Thoracic aorta (tissue), 2 donors: ENCODE measurements at regions not wholly inside any gene's neighbourhood (a gene's known extent, or its start where the extent isn't known, plus 50 kb on each side); places are given as distances from the start of the nearest gene placed in this dataset.

Experiments used
- ATAC-seq: fragments of 150-250 bp; one replicate; pipeline ENCODE4 v1.8.0; 2017; ENCODE audit warnings: low read depth; ENCODE audit not compliant: insufficient number of reproducible peaks, low FRiP score
- DNase-seq: peaks from one replicate; pipeline ENCODE4 v3.0.0-alpha.2; 2020; ENCODE audit warnings: low spot score
- H3K27ac ChIP-seq, 2 donors: fragments of 200-600 bp; sonication (generic); 1 replicate in 1 of 2; 2 replicates in 1 of 2; pipeline ENCODE4 v1.5.1; 2016; ENCODE audit warnings: mild to moderate bottlenecking in 2 of 2, moderate library complexity in 2 of 2
- H3K27me3 ChIP-seq: fragments of 200-600 bp; sonication (generic); replicated peaks from 2 replicates; pipeline ENCODE4 v1.6.0; 2016; ENCODE audit warnings: mild to moderate bottlenecking; ENCODE audit not compliant: insufficient read depth
- H3K36me3 ChIP-seq: fragments of 200-600 bp; sonication (generic); one replicate; pipeline ENCODE4 v1.5.1; 2016
- H3K4me1 ChIP-seq, 2 donors: fragments of 200-600 bp; sonication (generic); 1 replicate in 1 of 2; 2 replicates in 1 of 2; pipeline versions ENCODE4 v1.5.1 to v1.6.0; 2016; ENCODE audit warnings: low read depth in 2 of 2, mild to moderate bottlenecking in 1 of 2; ENCODE audit not compliant: control insufficient read depth in 1 of 2
- H3K4me3 ChIP-seq: fragments of 200-600 bp; sonication (generic); 2 replicates; pipeline ENCODE4 v1.5.1; 2016; ENCODE audit warnings: mild to moderate bottlenecking
- H3K9me3 ChIP-seq: fragments of 200-600 bp; sonication (generic); 2 replicates; pipeline ENCODE4 v1.5.1; 2016
- TF ChIP-seq, protein P1 (sequence below): fragments of 200-600 bp; sonication (generic); IDR thresholded peaks from one replicate; pipeline ENCODE4 v1.5.1; 2019; ENCODE audit warnings: antibody characterized with exemption

GRCh38 chr1:214954617-214954949 lies 128.0 kb upstream of the KCNK2 start:
- ATAC-seq (no peak), DNase-seq (no peak)
- H3K27me3 ChIP-seq, result no peaks in the 10 kb centered on the region
- no peaks in the 10 kb centered on the region for H3K36me3 ChIP-seq
- H3K9me3 ChIP-seq, result no peaks in the 10 kb centered on the region
- H3K4me1 ChIP-seq, result no peaks in the 10 kb centered on the region
- H3K4me3 ChIP-seq, result no peak overlapping the region
- TF ChIP-seq, protein P1, sequence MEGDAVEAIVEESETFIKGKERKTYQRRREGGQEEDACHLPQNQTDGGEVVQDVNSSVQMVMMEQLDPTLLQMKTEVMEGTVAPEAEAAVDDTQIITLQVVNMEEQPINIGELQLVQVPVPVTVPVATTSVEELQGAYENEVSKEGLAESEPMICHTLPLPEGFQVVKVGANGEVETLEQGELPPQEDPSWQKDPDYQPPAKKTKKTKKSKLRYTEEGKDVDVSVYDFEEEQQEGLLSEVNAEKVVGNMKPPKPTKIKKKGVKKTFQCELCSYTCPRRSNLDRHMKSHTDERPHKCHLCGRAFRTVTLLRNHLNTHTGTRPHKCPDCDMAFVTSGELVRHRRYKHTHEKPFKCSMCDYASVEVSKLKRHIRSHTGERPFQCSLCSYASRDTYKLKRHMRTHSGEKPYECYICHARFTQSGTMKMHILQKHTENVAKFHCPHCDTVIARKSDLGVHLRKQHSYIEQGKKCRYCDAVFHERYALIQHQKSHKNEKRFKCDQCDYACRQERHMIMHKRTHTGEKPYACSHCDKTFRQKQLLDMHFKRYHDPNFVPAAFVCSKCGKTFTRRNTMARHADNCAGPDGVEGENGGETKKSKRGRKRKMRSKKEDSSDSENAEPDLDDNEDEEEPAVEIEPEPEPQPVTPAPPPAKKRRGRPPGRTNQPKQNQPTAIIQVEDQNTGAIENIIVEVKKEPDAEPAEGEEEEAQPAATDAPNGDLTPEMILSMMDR, result no peak
- no peak overlapping the region for H3K27ac ChIP-seq

GRCh38 chr1:214957330-214958137 lies 125.0 kb upstream of the KCNK2 start:
- H3K27me3 ChIP-seq, result no peaks in the 10 kb centered on the region
- no peaks in the 10 kb centered on the region for H3K36me3 ChIP-seq
- ATAC-seq (no peak), DNase-seq (no peak)
- H3K27ac ChIP-seq, result no peak overlapping the region
- no peaks in the 10 kb centered on the region for H3K4me1 ChIP-seq
- no peak overlapping the region for H3K4me3 ChIP-seq
- TF ChIP-seq, protein P1, result no peak
- no peaks in the 10 kb centered on the region for H3K9me3 ChIP-seq

GRCh38 chr1:214958486-214958885 lies 124.1 kb upstream of the KCNK2 start:
- no peaks in the 10 kb centered on the region for H3K27me3 ChIP-seq
- no peaks in the 10 kb centered on the region for H3K4me1 ChIP-seq
- no peak overlapping the region for H3K4me3 ChIP-seq
- H3K27ac ChIP-seq, result no peak overlapping the region
- TF ChIP-seq, protein P1, result no peak
- no peaks in the 10 kb centered on the region for H3K36me3 ChIP-seq
- ATAC-seq (no peak), DNase-seq (no peak)
- H3K9me3 ChIP-seq, result no peaks in the 10 kb centered on the region

- ATAC-seq (no peak), DNase-seq (no peak)
- Histone ChIP-seq H3K36me3 (no peaks in the 10 kb centered on the region), H3K4me3 (no peak overlapping the region), H3K27me3 (no peaks in the 10 kb centered on the region), H3K9me3 (no peaks in the 10 kb centered on the region), H3K4me1 (no peaks in the 10 kb centered on the region), H3K27ac (no peak overlapping the region)
- TF ChIP-seq, protein P1, result no peak
Observed at GRCh38 chr1:214966346-214966745, 116.2 kb upstream of the KCNK2 start.

- TF ChIP-seq, protein P1, result no peak
Observed at GRCh38 chr1:214967865-214968575, 114.5 kb upstream of the KCNK2 start.

More at GRCh38 chr1:214967865-214968575, 114.5 kb upstream of the KCNK2 start:
- DNase-seq, result no peak
- no peak for ATAC-seq
- H3K9me3 ChIP-seq, result no peaks in the 10 kb centered on the region
- H3K27me3 ChIP-seq, result no peaks in the 10 kb centered on the region
- no peak overlapping the region for H3K4me3 ChIP-seq
- no peaks in the 10 kb centered on the region for H3K36me3 ChIP-seq
- H3K27ac ChIP-seq, result no peak overlapping the region
- H3K4me1 ChIP-seq, result no peaks in the 10 kb centered on the region
